Stimulated activated CD4-positive, alpha-beta T cell treated with anti-CD3 and anti-CD28 coated beads, Interleukin-4, amount 100 ng/mL, for 24 hours (primary cell): ENCODE measurements at regions not wholly inside any gene's neighbourhood (a gene's known extent, or its start where the extent isn't known, plus 50 kb on each side); places are given as distances from the start of the nearest gene placed in this dataset.
A peak's percentile ranks its signal among the peaks of the same experiment; 100 is the strongest.
"Not testable (repeated sequence)": the region's sequence is repeated elsewhere in the genome, so short reads cannot be mapped to it uniquely, and the experiment has no call there.

Source experiments
- DNase-seq: peaks from one replicate; pipeline ENCODE4 v3.0.0-alpha.2; 2020

GRCh38 chr1:43108080-43108479 is 64.0 kb downstream of the EBNA1BP2 start:
- DNase-seq = no peak

GRCh38 chr1:43107664-43108063 is 64.4 kb downstream of the EBNA1BP2 start:
- DNase-seq = no peak

GRCh38 chr1:43104027-43104763 is 67.9 kb downstream of the EBNA1BP2 start:
- no peak for DNase-seq

GRCh38 chr1:43101061-43101460 is 71.0 kb downstream of the EBNA1BP2 start:
- no peak for DNase-seq

GRCh38 chr1:43098200-43098599 is 73.9 kb downstream of the EBNA1BP2 start:
- DNase-seq = no peak

- not testable (repeated sequence) for DNase-seq
Observed at GRCh38 chr1:43096528-43096927, 75.6 kb downstream of the EBNA1BP2 start.

- not testable (repeated sequence) for DNase-seq
Observed at GRCh38 chr1:43090812-43091211, 81.3 kb downstream of the EBNA1BP2 start.

- not testable (repeated sequence) for DNase-seq
Observed at GRCh38 chr1:43090157-43090556, 81.9 kb downstream of the EBNA1BP2 start.

- no peak for DNase-seq
Observed at GRCh38 chr1:43083375-43083891, 88.7 kb downstream of the EBNA1BP2 start.

- DNase-seq = no peak
Observed at GRCh38 chr1:43082740-43083139, 89.3 kb downstream of the EBNA1BP2 start.

GRCh38 chr1:43077273-43077672 is 94.8 kb downstream of the EBNA1BP2 start:
- no peak for DNase-seq

GRCh38 chr1:43074709-43075108 is 97.4 kb downstream of the EBNA1BP2 start:
- no peak for DNase-seq

- no peak for DNase-seq
Observed at GRCh38 chr1:43074244-43074643, 97.8 kb downstream of the EBNA1BP2 start.

GRCh38 chr1:43073490-43074230 is 98.4 kb downstream of the EBNA1BP2 start:
- peak; percentile 79 for DNase-seq

GRCh38 chr1:43072314-43072713 is 99.8 kb downstream of the EBNA1BP2 start:
- no peak for DNase-seq

- no peak for DNase-seq
Observed at GRCh38 chr1:43071241-43071640, 100.8 kb downstream of the EBNA1BP2 start.

GRCh38 chr1:43069461-43070050 is 102.5 kb downstream of the EBNA1BP2 start:
- DNase-seq = no peak

- no peak for DNase-seq
Observed at GRCh38 chr1:43068911-43069310, 103.2 kb downstream of the EBNA1BP2 start.

- DNase-seq = no peak
Observed at GRCh38 chr1:43067977-43068751, 103.9 kb downstream of the EBNA1BP2 start.

- DNase-seq = no peak
Observed at GRCh38 chr1:43067233-43067745, 104.8 kb downstream of the EBNA1BP2 start.

- DNase-seq = no peak
Observed at GRCh38 chr1:43066578-43066977, 105.5 kb downstream of the EBNA1BP2 start.

GRCh38 chr1:43065616-43066399 is 106.3 kb downstream of the EBNA1BP2 start:
- no peak for DNase-seq
